HFFc6 (cell line): ENCODE measurements at regions not wholly inside any gene's neighbourhood (a gene's known extent, or its start where the extent isn't known, plus 50 kb on each side); places are given as distances from the start of the nearest gene placed in this dataset.

Source experiments
- DNase-seq: peaks from one replicate; pipeline ENCODE4 v3.0.0-alpha.2; 2018
- H3K27ac Mint-ChIP-seq: 2 replicates; pipeline ENCODE4 v1.8.0; 2020; ENCODE audit warnings: mild to moderate bottlenecking, mixed read lengths
- H3K27me3 Mint-ChIP-seq: 2 replicates; pipeline ENCODE4 v1.8.0; 2021; ENCODE audit warnings: mild to moderate bottlenecking, moderate library complexity, mixed read lengths; ENCODE audit not compliant: insufficient read depth
- H3K36me3 Mint-ChIP-seq: 2 replicates; pipeline ENCODE4 v1.8.0; 2021; ENCODE audit warnings: low read depth, mixed read lengths
- H3K4me1 Mint-ChIP-seq: 2 replicates; pipeline ENCODE4 v1.8.0; 2020; ENCODE audit warnings: low read depth, mixed read lengths
- H3K4me3 Mint-ChIP-seq: 2 replicates; pipeline ENCODE4 v1.8.0; 2020; ENCODE audit warnings: mild to moderate bottlenecking, moderate library complexity, mixed read lengths
- H3K9me3 Mint-ChIP-seq: 2 replicates; pipeline ENCODE4 v1.8.0; 2020; ENCODE audit warnings: mild to moderate bottlenecking, mixed read lengths
- CTCF ChIP-seq: fragments of 200-600 bp; sonication (generic); IDR thresholded peaks from 2 replicates; pipeline ENCODE4 v1.5.0; 2021; ENCODE audit warnings: antibody characterized with exemption, mild to moderate bottlenecking

GRCh38 chr13:107993239-107993949 lies 221.9 kb downstream of the LIG4 start:
- no peak overlapping the region for H3K27ac Mint-ChIP-seq
- TF ChIP-seq CTCF = no peak
- H3K27me3 Mint-ChIP-seq = no peaks in the 10 kb centered on the region
- H3K36me3 Mint-ChIP-seq = no peaks in the 10 kb centered on the region; the same call in 1 of the 2 replicates
- H3K9me3 Mint-ChIP-seq = peaks cover 42% of the 10 kb centered on the region
- no peak overlapping the region for H3K4me3 Mint-ChIP-seq
- no peaks in the 10 kb centered on the region for H3K4me1 Mint-ChIP-seq
- no peak for DNase-seq

- no peak overlapping the region for H3K27ac Mint-ChIP-seq
- H3K4me3 Mint-ChIP-seq = no peak overlapping the region
- TF ChIP-seq CTCF = no peak
- H3K9me3 Mint-ChIP-seq = peaks cover 46% of the 10 kb centered on the region
- no peaks in the 10 kb centered on the region for H3K27me3 Mint-ChIP-seq
- DNase-seq = no peak
- H3K4me1 Mint-ChIP-seq = no peaks in the 10 kb centered on the region
- H3K36me3 Mint-ChIP-seq = no peaks in the 10 kb centered on the region; the same call in 1 of the 2 replicates
These were observed 222.8 kb downstream of the LIG4 start for GRCh38 chr13:107992542-107992941.

GRCh38 chr13:107977071-107977574 lies 238.2 kb downstream of the LIG4 start:
- no peak overlapping the region for H3K4me3 Mint-ChIP-seq
- no peak overlapping the region for H3K27ac Mint-ChIP-seq
- no peak for TF ChIP-seq CTCF
- DNase-seq = no peak
- H3K9me3 Mint-ChIP-seq = peaks cover 17% of the 10 kb centered on the region
- no peaks in the 10 kb centered on the region for H3K27me3 Mint-ChIP-seq
- 0 out of 2 replicates have a peak, but pooled peaks cover 7% of the 10 kb centered on the region for H3K36me3 Mint-ChIP-seq
- H3K4me1 Mint-ChIP-seq = no peaks in the 10 kb centered on the region

- peaks cover 12% of the 10 kb centered on the region for H3K9me3 Mint-ChIP-seq
- H3K27ac Mint-ChIP-seq = no peak overlapping the region
- no peak overlapping the region for H3K4me3 Mint-ChIP-seq
- H3K36me3 Mint-ChIP-seq = 0 out of 2 replicates have a peak, but pooled peaks cover 4% of the 10 kb centered on the region
- no peak for TF ChIP-seq CTCF
- no peaks in the 10 kb centered on the region for H3K27me3 Mint-ChIP-seq
- H3K4me1 Mint-ChIP-seq = no peaks in the 10 kb centered on the region
- DNase-seq = no peak
These were observed 238.7 kb downstream of the LIG4 start for GRCh38 chr13:107976628-107977027.

GRCh38 chr13:107974409-107974808 lies 240.9 kb downstream of the LIG4 start:
- TF ChIP-seq CTCF = no peak
- H3K27ac Mint-ChIP-seq = no peak overlapping the region
- no peak overlapping the region for H3K4me3 Mint-ChIP-seq
- H3K27me3 Mint-ChIP-seq = 0 out of 2 replicates have a peak, but pooled peaks cover 2% of the 10 kb centered on the region
- H3K36me3 Mint-ChIP-seq = no peaks in the 10 kb centered on the region
- H3K9me3 Mint-ChIP-seq = peaks cover 11% of the 10 kb centered on the region
- H3K4me1 Mint-ChIP-seq = no peaks in the 10 kb centered on the region
- no peak for DNase-seq
